ENCODE measurements at regions not wholly inside any gene's neighbourhood (a gene's known extent, or its start where the extent isn't known, plus 50 kb on each side); places are given as distances from the start of the nearest gene placed in this dataset.
"Not testable (repeated sequence)": the region's sequence is repeated elsewhere in the genome, so short reads cannot be mapped to it uniquely, and the experiment has no call there.

DNA sequence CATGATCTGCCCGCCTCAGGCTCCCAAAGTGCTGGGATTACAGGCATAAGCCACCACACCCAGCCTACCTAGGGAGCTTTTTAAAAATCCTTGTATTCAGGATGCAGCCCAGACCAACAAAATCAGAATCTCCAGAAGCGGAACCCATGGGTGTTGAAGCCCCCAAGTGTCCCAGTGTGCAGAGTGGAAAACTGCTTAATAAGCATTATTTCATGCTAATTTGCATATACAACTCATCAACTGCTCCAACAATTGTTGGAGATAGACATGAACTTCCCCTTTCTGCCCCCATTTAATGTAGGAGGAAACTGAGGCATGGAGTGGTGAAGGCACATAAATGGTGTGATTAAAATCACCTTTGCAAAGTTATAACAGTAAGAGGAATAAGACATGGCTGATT, 84.3 kb upstream of the C16orf82 start:
- ATAC-seq (ENCODE audit: low read depth in 2 of 2): no peak
- no peak for DNase-seq
- H3K27me3 Mint-ChIP-seq: peaks cover 19 to 46% (median 30%) of the 10 kb centered on the region in 3 donors
- H3K27ac Mint-ChIP-seq: no peak overlapping the region
- no peaks in the 10 kb centered on the region for H3K4me1 Mint-ChIP-seq
- H3K4me3 Mint-ChIP-seq: no peak overlapping the region
- peaks cover 0 to 8% (median 0%) of the 10 kb centered on the region in 7 donors for H3K9me3 Mint-ChIP-seq
- peaks cover 6 to 7% of the 10 kb centered on the region in 2 donors for H3K36me3 Mint-ChIP-seq

DNA sequence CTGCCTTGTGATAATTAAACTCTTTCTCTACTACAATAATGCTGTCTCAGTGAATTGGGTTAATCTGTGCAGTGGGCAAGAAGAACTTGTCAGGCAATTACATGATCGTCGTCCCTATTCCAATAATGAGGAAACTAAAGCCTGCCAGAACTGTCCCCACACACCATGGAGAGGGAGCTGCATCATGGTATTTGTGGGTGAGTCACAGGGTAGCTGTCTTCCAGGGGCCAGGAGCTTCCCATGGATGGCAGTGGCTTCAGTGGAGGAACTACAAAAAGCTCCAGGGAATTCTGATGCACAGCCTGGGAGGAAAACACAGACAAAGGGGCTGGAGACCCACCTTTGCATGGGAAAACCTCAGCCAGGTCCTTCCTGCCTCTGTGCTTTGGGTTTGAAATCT, 83.3 kb upstream of the C16orf82 start:
- no peak for ATAC-seq (ENCODE audit: low read depth in 2 of 2)
- no peak for DNase-seq
- Mint-ChIP-seq H3K4me1 (no peaks in the 10 kb centered on the region), H3K27ac (no peak overlapping the region), H3K4me3 (no peak overlapping the region), H3K27me3 (peaks cover 19 to 53% (median 30%) of the 10 kb centered on the region in 3 donors), H3K36me3 (peaks cover 6 to 7% of the 10 kb centered on the region in 2 donors), H3K9me3 (peaks cover 0 to 8% (median 0%) of the 10 kb centered on the region in 7 donors)

DNA sequence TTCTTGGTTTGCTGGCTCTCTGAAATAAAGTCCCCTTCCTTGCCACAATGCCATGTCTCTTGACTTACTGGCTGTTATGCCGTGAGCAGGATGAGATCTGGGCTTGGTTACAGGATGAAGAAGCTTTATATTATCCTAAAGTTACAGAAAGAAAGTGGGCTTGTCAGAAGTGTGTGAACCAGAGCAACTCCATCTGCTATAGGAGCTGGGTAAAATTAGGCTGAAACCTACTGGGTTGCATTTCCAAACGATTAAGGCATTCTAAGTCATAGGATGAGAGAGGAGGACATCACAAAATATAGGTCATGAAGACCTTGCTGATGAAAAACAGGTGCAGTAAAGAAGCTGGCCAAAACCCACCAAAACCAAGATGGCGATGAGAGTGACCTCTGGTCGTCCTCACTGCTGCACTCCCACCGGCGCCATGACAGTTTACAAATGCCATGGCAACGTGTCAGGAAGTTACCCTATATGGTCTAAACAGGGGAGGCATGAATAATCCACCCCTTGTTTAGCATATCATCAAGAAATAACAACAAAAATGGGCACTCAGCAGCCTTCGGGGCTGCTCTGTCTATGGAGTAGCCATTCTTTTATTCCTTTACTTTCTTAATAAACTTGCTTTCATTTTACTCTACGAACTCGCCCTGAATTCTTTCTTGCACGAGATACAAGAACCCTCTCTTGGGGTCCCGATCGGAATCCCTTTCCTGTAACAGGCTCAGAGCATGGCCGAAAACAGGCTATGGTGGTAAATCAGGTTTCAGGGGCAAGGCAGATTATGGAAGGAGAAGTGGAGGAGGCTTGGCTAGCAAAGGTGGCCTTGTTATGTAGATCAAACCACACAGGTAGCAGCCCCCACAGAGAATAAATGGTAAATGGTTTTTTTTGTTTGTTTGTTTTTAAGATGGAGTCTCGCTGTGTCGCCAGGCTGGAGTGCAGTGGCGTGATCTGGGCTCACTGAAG, 81.3 kb upstream of the C16orf82 start:
- Mint-ChIP-seq H3K9me3 (peaks cover 0 to 8% (median 0%) of the 10 kb centered on the region in 7 donors), H3K4me1 (no peaks in the 10 kb centered on the region), H3K36me3 (peaks cover 6 to 7% of the 10 kb centered on the region in 2 donors), H3K27me3 (peaks cover 19 to 50% (median 30%) of the 10 kb centered on the region in 3 donors), H3K27ac (no peak overlapping the region), H3K4me3 (no peak overlapping the region)
- no peak for DNase-seq
- ATAC-seq (ENCODE audit: low read depth in 2 of 2): no peak

DNA sequence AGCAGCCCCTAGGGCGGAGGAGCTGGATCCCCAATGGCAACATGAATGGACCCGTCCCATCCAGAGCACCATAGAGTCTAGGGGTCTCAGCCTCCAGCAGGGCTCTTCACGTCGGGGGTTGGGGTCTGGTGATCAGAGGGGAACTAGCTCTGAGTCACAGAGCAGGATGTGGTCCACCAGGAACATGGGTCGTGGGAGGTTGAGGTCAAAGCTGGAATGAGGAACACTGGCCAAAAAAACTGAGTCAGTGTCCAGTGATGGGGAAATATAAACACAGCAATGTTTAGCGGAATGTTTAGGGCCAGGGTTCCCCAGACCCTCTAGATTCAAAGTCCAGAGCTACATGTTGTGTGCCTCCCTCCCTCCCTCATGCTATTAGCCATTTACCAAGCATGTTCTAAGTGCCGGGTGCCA, 79.1 kb upstream of the C16orf82 start:
- no peak overlapping the region for H3K27ac Mint-ChIP-seq
- no peak overlapping the region for H3K4me3 Mint-ChIP-seq
- no peaks in the 10 kb centered on the region for H3K4me1 Mint-ChIP-seq

DNA sequence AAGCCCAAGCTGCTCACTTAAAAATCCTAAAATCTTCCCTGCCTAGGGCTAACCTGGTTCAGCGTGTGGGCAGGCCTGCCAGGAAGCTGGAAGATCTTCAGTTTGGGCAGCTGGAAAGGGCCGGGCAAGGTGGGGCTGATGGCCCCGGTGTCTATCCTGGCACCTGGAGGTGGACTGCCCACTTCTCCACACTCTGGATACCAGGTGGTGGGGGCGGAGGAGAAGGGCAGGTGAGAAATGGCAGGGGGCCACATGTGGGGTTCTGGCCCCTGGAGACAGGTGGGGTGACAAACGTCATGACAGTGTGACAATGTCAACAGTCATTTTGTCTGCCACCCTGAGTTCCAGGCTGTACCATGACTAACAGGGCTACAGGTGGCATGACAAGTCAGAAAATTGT, 78.5 kb upstream of the C16orf82 start:
- Mint-ChIP-seq H3K27ac (no peak overlapping the region), H3K4me1 (no peaks in the 10 kb centered on the region), H3K4me3 (no peak overlapping the region), H3K9me3 (peaks cover 0 to 5% (median 0%) of the 10 kb centered on the region in 7 donors), H3K27me3 (peaks cover 24 to 47% (median 36%) of the 10 kb centered on the region in 3 donors), H3K36me3 (peaks cover 3 to 4% of the 10 kb centered on the region in 2 donors)
- ATAC-seq (ENCODE audit: low read depth in 2 of 2) (no peak), DNase-seq (no peak)

More for the DNA sequence above, 79.1 kb upstream of the C16orf82 start:
- Mint-ChIP-seq H3K36me3 (peaks cover 6 to 7% of the 10 kb centered on the region in 2 donors), H3K27me3 (peaks cover 24 to 48% (median 39%) of the 10 kb centered on the region in 3 donors), H3K9me3 (peaks cover 0 to 8% (median 0%) of the 10 kb centered on the region in 7 donors)
- DNase-seq (no peak), ATAC-seq (ENCODE audit: low read depth in 2 of 2) (no peak)

DNA sequence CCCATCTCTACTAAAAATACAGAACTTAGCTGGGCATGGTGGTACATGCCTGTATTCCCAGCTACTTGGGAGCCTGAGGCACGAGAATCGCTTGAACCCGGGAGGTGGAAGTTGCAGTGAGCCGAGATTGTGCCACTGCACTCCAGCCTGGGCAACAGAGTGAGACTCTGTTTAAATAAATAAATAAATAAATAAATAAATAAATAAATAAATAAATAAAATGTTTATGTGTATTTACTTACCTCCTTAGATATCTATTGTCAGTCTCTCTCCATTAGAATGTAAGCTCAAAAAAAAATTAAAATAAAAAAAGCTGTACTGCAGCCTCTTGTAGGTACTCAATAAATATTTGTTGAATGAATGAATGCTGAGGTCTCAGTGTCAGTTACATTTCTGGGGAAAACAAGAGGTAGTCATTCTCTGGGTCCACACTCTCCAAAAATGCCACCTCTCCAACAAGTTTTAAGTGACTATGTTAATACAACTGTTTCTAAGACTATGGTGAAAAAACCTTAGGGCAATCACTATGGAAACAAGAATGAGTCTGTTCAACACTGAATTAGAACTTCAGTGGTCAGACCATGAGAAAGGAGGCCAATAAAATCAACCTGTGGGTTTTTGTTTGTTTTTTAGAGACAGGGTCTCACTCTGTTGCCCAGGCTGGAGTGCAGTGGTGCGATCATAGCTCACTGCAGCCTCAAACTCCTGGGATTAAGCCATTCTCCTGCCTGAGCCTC, 76.2 kb upstream of the C16orf82 start:
- H3K4me3 Mint-ChIP-seq; H3K9me3 Mint-ChIP-seq; DNase-seq; ATAC-seq (ENCODE audit: low read depth in 2 of 2); H3K36me3 Mint-ChIP-seq; H3K27ac Mint-ChIP-seq; H3K4me1 Mint-ChIP-seq: not testable (repeated sequence)
- H3K27me3 Mint-ChIP-seq: peaks cover 27 to 40% (median 36%) of the 10 kb centered on the region in 3 donors

DNA sequence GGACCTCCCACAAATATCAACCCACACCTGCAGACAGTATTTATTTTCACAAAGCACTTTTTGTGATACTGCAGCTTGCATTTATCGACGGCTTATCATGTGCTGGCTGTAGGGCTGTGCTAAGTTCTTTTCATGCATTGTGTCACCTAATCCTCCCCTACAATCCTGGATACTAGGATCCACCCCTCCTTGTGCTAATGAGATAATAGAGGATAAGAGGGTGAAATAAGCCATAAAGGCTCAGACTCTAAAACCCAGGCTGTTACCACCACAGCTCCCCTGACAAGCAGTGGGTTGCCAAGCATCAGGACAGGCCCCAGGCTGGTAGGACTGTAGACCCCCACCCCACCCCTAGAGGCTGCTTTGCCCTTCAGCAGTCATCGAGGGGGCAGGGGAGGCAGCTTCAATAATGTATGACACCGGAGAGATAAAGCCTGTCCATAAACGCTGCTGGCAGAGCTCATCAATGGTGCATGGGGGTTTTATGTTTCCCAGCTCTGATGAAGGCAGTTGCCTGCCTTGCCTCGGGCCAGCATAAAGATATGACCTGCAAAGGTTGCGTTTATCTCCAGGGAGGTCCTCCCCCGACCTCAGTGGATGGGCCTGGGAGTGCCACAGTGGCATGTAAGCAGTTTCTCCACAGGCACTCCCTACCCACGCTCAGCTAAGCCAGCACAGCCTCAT, 73.9 kb upstream of the C16orf82 start:
- H3K9me3 Mint-ChIP-seq: peaks cover 0 to 19% (median 12%) of the 10 kb centered on the region in 7 donors
- H3K4me3 Mint-ChIP-seq: no peak overlapping the region
- ATAC-seq (ENCODE audit: low read depth in 2 of 2) (no peak), DNase-seq (no peak)
- no peak overlapping the region for H3K27ac Mint-ChIP-seq
- peaks cover 10 to 15% of the 10 kb centered on the region in 2 donors for H3K36me3 Mint-ChIP-seq
- no peaks in the 10 kb centered on the region for H3K4me1 Mint-ChIP-seq
- peaks cover 22 to 36% (median 31%) of the 10 kb centered on the region in 3 donors for H3K27me3 Mint-ChIP-seq

DNA sequence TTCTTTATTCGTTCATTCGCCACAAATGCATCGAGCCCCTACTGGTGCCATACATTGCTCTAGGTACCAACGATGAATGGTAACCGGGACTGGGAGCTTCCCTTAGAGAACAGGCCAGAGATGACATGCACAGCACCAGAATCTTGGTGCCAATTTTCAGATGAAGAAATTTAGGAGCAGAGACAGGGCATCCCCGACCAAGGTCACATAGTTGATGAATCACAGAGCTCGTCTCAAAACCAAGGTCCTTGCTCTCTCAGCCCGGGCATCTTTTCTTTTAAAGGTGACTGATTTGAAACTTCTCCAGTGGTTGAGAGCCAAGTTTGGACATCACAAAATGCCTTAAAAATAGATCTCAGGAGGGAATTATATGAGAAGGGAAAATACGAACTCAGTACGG, 73.2 kb upstream of the C16orf82 start:
- H3K27ac Mint-ChIP-seq: no peak overlapping the region
- peaks cover 10 to 15% of the 10 kb centered on the region in 2 donors for H3K36me3 Mint-ChIP-seq
- DNase-seq (no peak), ATAC-seq (ENCODE audit: low read depth in 2 of 2) (no peak)
- no peak overlapping the region for H3K4me3 Mint-ChIP-seq
- H3K9me3 Mint-ChIP-seq: peaks cover 0 to 23% (median 15%) of the 10 kb centered on the region in 7 donors
- H3K4me1 Mint-ChIP-seq: no peaks in the 10 kb centered on the region
- peaks cover 26 to 36% (median 33%) of the 10 kb centered on the region in 3 donors for H3K27me3 Mint-ChIP-seq

DNA sequence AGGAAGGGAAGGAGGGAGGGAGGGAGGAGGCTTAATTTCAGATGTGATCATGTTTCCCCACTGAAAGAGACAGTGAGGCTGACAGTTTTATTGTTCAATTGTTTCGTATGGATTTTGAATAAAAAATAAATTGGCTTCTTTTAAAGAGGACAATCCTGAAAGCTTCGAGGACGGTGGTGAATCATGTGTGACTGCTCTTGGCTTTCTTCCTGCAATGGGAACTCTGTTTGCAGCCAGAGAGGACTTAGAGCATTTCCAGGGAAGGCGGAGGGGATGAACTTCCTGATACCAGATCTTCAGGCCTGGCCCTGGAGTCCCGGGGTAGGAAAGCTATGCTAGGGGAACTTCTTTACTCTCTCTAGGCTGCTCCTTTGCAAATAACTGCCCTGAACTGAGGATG, 72.8 kb upstream of the C16orf82 start:
- no peak overlapping the region for H3K4me3 Mint-ChIP-seq
- no peak for ATAC-seq (ENCODE audit: low read depth in 2 of 2)
- H3K36me3 Mint-ChIP-seq: peaks cover 10 to 15% of the 10 kb centered on the region in 2 donors

DNA sequence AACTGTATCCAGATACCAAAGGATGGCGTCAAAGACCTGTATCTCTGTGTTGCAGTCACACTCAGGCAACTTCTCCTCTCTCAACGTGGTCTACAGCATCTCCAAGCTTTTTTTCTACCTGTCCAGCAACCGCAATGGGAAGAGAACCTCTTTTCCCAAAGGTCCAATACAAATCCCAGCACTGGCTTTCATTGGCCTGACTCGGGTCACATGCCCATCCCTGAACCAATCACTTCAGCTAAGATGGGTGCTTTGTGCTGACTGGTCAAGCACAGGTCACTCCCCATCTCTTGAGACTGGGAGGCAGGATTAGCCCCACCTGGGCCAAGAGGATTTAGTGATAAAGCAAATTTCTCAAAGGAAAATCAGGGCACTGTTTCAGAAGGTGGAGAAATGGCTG, 71.2 kb upstream of the C16orf82 start:
- H3K27me3 Mint-ChIP-seq: peaks cover 29 to 37% (median 36%) of the 10 kb centered on the region in 3 donors
- H3K4me3 Mint-ChIP-seq: no peak overlapping the region
- peaks cover 10 to 15% of the 10 kb centered on the region in 2 donors for H3K36me3 Mint-ChIP-seq
- H3K9me3 Mint-ChIP-seq: peaks cover 0 to 23% (median 15%) of the 10 kb centered on the region in 7 donors
- ATAC-seq (ENCODE audit: low read depth in 2 of 2) (no peak), DNase-seq (no peak)
- H3K4me1 Mint-ChIP-seq: no peaks in the 10 kb centered on the region
- no peak overlapping the region for H3K27ac Mint-ChIP-seq

More for the DNA sequence above, 72.8 kb upstream of the C16orf82 start:
- Mint-ChIP-seq H3K9me3 (peaks cover 0 to 23% (median 15%) of the 10 kb centered on the region in 7 donors), H3K27ac (no peak overlapping the region), H3K27me3 (peaks cover 28 to 36% (median 33%) of the 10 kb centered on the region in 3 donors), H3K4me1 (no peaks in the 10 kb centered on the region)
- no peak for DNase-seq

DNA sequence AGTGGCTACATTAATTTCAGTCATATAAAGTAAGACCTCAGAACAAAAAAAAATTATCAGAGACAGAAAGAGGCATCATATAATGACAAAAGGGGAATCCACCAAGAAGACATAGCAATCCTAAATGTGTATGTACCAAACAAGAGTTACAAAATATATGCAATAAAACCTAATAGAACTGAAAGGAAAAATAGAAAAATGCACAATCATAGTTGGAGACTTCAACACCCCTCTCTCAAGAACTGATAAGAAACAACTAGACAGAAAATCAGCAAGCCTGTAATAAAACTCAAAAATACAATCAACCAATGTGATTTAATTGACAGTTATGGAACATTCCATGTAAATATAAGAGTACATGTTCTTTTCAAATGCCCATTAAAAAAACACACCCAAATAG, 61.3 kb upstream of the C16orf82 start:
- Mint-ChIP-seq H3K9me3 (peaks cover 4 to 48% (median 21%) of the 10 kb centered on the region in 7 donors), H3K4me1 (no peaks in the 10 kb centered on the region), H3K27me3 (peaks cover 31 to 56% (median 33%) of the 10 kb centered on the region in 3 donors), H3K4me3 (no peak overlapping the region), H3K36me3 (peaks cover 4 to 14% of the 10 kb centered on the region in 2 donors), H3K27ac (no peak overlapping the region)
- DNase-seq: no peak
- no peak for ATAC-seq (ENCODE audit: low read depth in 2 of 2)
